ENCODE measurements at regions not wholly inside any gene's neighbourhood (a gene's known extent, or its start where the extent isn't known, plus 50 kb on each side); places are given as distances from the start of the nearest gene placed in this dataset.

DNA sequence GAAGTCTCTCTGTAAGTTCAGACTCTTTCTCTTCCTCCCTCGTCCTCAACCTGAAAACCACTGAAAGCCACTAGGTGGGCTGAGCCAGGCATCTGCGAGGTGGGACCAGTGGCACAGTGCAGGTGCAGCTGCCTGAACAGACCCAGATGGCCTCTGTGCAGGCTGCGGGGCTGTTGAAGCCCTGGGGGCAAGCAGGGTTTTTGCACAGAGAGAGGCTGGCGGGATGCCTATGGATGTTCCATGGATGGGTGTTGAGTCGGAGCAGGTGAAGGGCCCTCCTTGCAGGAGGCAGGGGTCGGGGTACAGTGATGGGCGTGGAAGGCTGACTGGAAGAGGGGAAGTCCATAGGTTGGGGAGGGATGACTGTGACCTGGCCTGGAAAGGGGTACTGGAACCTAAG is 350.2 kb upstream of the FAT1 start:
- TF ChIP-seq, protein P1, sequence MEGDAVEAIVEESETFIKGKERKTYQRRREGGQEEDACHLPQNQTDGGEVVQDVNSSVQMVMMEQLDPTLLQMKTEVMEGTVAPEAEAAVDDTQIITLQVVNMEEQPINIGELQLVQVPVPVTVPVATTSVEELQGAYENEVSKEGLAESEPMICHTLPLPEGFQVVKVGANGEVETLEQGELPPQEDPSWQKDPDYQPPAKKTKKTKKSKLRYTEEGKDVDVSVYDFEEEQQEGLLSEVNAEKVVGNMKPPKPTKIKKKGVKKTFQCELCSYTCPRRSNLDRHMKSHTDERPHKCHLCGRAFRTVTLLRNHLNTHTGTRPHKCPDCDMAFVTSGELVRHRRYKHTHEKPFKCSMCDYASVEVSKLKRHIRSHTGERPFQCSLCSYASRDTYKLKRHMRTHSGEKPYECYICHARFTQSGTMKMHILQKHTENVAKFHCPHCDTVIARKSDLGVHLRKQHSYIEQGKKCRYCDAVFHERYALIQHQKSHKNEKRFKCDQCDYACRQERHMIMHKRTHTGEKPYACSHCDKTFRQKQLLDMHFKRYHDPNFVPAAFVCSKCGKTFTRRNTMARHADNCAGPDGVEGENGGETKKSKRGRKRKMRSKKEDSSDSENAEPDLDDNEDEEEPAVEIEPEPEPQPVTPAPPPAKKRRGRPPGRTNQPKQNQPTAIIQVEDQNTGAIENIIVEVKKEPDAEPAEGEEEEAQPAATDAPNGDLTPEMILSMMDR (IDR thresholded peaks at IDR 0.05) = no peak
- Mint-ChIP-seq H3K27ac (no peak overlapping the region), H3K27me3 (no peaks in the 10 kb centered on the region), H3K4me3 (no peak overlapping the region), H3K36me3 (ENCODE audit: low read depth) (no peaks in the 10 kb centered on the region), H3K9me3 (peaks cover 10% of the 10 kb centered on the region), H3K4me1 (ENCODE audit: low read depth) (no peaks in the 10 kb centered on the region)
- no peaks in the 10 kb centered on the region for H3K4me1 ChIP-seq (ENCODE audit: insufficient read depth, low read length)
- no peaks in the 10 kb centered on the region for H3K27me3 ChIP-seq (ENCODE audit: control insufficient read depth in 1 of 2, insufficient read depth in 2 of 2, low read length in 2 of 2)
- ChIA-PET CTCF (no interaction called here), POLR2A (no interaction called here)
- H3K27ac ChIP-seq (ENCODE audit: low read depth in 1 of 2, low read length in 2 of 2) = no peak overlapping the region
- H3K9me3 ChIP-seq (ENCODE audit: control insufficient read depth in 1 of 2, insufficient read depth in 1 of 2, low read length in 2 of 2) = peaks cover 0 to 19% of the 10 kb centered on the region in 2 experiments
- intact Hi-C loops (cut with DNase I, micrococcal nuclease) = no loop called here
- H3K4me3 ChIP-seq (ENCODE audit: low read length) = no peak overlapping the region
- ATAC-seq (ENCODE audit: poor library complexity) (no peak), DNase-seq (no peak)
- H3K36me3 ChIP-seq (ENCODE audit: insufficient read depth, low read length) = no peaks in the 10 kb centered on the region

GRCh38 chr4:187075514-187075913 is 351.9 kb upstream of the FAT1 start:
- no peaks in the 10 kb centered on the region for H3K27me3 ChIP-seq (ENCODE audit: control insufficient read depth in 1 of 2, insufficient read depth in 2 of 2, low read length in 2 of 2)
- no peaks in the 10 kb centered on the region for H3K36me3 ChIP-seq (ENCODE audit: insufficient read depth, low read length)
- Mint-ChIP-seq H3K9me3 (peaks cover 10% of the 10 kb centered on the region), H3K4me3 (no peak overlapping the region), H3K27ac (no peak overlapping the region), H3K27me3 (no peaks in the 10 kb centered on the region), H3K36me3 (ENCODE audit: low read depth) (no peaks in the 10 kb centered on the region), H3K4me1 (ENCODE audit: low read depth) (no peaks in the 10 kb centered on the region)
- ChIA-PET POLR2A (no interaction called here), CTCF (no interaction called here)
- H3K4me1 ChIP-seq (ENCODE audit: insufficient read depth, low read length) = no peaks in the 10 kb centered on the region
- ATAC-seq (ENCODE audit: poor library complexity) (no peak), DNase-seq (no peak)
- no peak overlapping the region for H3K27ac ChIP-seq (ENCODE audit: low read depth in 1 of 2, low read length in 2 of 2)
- intact Hi-C loops (cut with DNase I, micrococcal nuclease) = no loop called here
- peaks cover 0 to 15% of the 10 kb centered on the region in 2 experiments for H3K9me3 ChIP-seq (ENCODE audit: control insufficient read depth in 1 of 2, insufficient read depth in 1 of 2, low read length in 2 of 2)
- no peak overlapping the region for H3K4me3 ChIP-seq (ENCODE audit: low read length)
- TF ChIP-seq, protein P1 (IDR thresholded peaks at IDR 0.05) = no peak

DNA sequence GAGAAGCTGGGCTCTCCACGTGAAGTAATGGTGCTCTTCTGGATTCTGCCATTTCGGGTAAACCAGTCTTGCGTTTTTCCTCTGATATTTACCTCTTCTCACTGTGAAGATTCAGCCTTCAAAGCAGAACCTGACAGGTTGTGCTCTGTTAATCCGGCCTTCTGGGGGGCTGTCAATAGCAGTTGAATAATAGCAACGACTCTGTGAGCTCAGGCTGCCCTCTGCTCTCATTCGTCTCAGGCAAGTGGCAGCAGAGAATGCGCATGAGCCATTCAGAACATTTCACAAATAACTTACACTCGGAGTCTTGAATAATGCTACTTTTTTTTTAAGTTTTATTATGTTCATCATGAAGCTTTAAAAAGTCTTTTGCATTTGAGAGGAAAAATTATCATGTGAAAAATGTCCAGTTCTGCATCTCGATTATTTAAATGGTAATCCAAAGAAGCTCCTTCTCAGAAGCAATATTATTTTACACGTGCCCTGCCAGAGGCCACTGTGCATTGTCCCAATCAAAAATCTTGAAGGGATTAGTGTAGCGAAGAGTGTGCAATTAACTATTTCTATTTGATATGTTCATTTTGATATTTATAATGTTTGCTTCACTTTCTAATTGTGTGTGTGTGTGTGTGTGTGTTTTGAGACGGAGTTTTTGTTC is 354.2 kb upstream of the FAT1 start:
- CTCF ChIA-PET = interaction anchor here (0.7 kb wide), 1 partner anchor 9 kb away, joined by 3 read pairs; no protein-coding TSS in a partner anchor
- Mint-ChIP-seq H3K9me3 (peaks cover 4% of the 10 kb centered on the region), H3K27ac (no peak overlapping the region), H3K4me3 (no peak overlapping the region), H3K36me3 (ENCODE audit: low read depth) (no peaks in the 10 kb centered on the region), H3K27me3 (no peaks in the 10 kb centered on the region), H3K4me1 (ENCODE audit: low read depth) (no peaks in the 10 kb centered on the region)
- TF ChIP-seq, protein P1 (IDR thresholded peaks at IDR 0.05) = no peak
- Histone ChIP-seq H3K4me3 (ENCODE audit: low read length) (no peak overlapping the region), H3K27ac (ENCODE audit: low read depth in 1 of 2, low read length in 2 of 2) (no peak overlapping the region), H3K4me1 (ENCODE audit: insufficient read depth, low read length) (no peaks in the 10 kb centered on the region), H3K9me3 (ENCODE audit: control insufficient read depth in 1 of 2, insufficient read depth in 1 of 2, low read length in 2 of 2) (peaks cover 0 to 23% of the 10 kb centered on the region in 2 experiments), H3K36me3 (ENCODE audit: insufficient read depth, low read length) (no peaks in the 10 kb centered on the region), H3K27me3 (ENCODE audit: control insufficient read depth in 1 of 2, insufficient read depth in 2 of 2, low read length in 2 of 2) (no peaks in the 10 kb centered on the region)
- DNase-seq (no peak), ATAC-seq (ENCODE audit: poor library complexity) (no peak)
- intact Hi-C loops (cut with DNase I, micrococcal nuclease) = no loop called here
- POLR2A ChIA-PET = no interaction called here
